ENCODE measurements at regions not wholly inside any gene's neighbourhood (a gene's known extent, or its start where the extent isn't known, plus 50 kb on each side); places are given as distances from the start of the nearest gene placed in this dataset.

- Histone ChIP-seq H3K4me2 (no peak overlapping the region), H4K20me1 (ENCODE audit: insufficient read depth) (no peaks in the 10 kb centered on the region), H3K27ac (ENCODE audit: low read depth in 2 of 2, low read length in 1 of 2) (no peak overlapping the region), H3K9me3 (no peaks in the 10 kb centered on the region; the same call in none of the 2 replicates), H3K4me3 (ENCODE audit: low read depth in 2 of 2, low read length in 1 of 2) (no peak overlapping the region), H2AFZ (ENCODE audit: low read depth) (no peak overlapping the region), H3K9me2 (no peaks in the 10 kb centered on the region), H3K4me1 (ENCODE audit: control insufficient read depth in 1 of 2, insufficient read depth in 2 of 2, low read depth in 1 of 2, low read length in 1 of 2) (no peaks in the 10 kb centered on the region), H3K36me3 (replicated peaks in 1 of 2; ENCODE audit: control insufficient read depth in 1 of 2, insufficient read depth in 2 of 2, low read length in 1 of 2) (no peaks in the 10 kb centered on the region), H3K9ac (no peak overlapping the region), H3K27me3 (ENCODE audit: insufficient read depth) (no peaks in the 10 kb centered on the region; the same call in 1 of the 2 replicates), H3K79me2 (ENCODE audit: insufficient read depth) (no peaks in the 10 kb centered on the region; the same call in 1 of the 2 replicates), H3F3A (replicated peaks; ENCODE audit: insufficient read depth) (peaks cover 3% of the 10 kb centered on the region)
- 34% methylated on average over 3 of the region's 3 CpGs for WGBS (ENCODE audit: low lambda C conversion rate)
- TF ChIP-seq RXRA (IDR thresholded peaks at IDR 0.05; ENCODE audit: borderline replicate concordance, low read depth) = no peak
- no peak for TF ChIP-seq ELF1 (IDR thresholded peaks at IDR 0.05)
- TF ChIP-seq ZBTB33 (IDR thresholded peaks at IDR 0.05; ENCODE audit: borderline replicate concordance, low read depth) = no peak
- no peak for TF ChIP-seq MEF2A (IDR thresholded peaks at IDR 0.05; ENCODE audit: borderline replicate concordance, low read depth)
- TF ChIP-seq, protein P1, sequence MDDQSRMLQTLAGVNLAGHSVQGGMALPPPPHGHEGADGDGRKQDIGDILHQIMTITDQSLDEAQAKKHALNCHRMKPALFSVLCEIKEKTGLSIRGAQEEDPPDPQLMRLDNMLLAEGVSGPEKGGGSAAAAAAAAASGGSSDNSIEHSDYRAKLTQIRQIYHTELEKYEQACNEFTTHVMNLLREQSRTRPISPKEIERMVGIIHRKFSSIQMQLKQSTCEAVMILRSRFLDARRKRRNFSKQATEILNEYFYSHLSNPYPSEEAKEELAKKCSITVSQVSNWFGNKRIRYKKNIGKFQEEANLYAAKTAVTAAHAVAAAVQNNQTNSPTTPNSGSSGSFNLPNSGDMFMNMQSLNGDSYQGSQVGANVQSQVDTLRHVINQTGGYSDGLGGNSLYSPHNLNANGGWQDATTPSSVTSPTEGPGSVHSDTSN (IDR thresholded peaks at IDR 0.05) = no peak
- no peak for TF ChIP-seq GABPA (IDR thresholded peaks at IDR 0.05; ENCODE audit: low read depth)
- no peak for DNase-seq
- ChIA-PET POLR2A (no interaction called here), CTCF (no interaction called here)
These were observed 189.1 kb upstream of the ZMIZ1 start for GRCh38 chr10:78879621-78880020.

GRCh38 chr10:78886129-78886528 lies 182.6 kb upstream of the ZMIZ1 start:
- no peaks in the 10 kb centered on the region; a peak in 2 of 4 replicates for H3K4me1 ChIP-seq (ENCODE audit: control insufficient read depth in 1 of 2, insufficient read depth in 2 of 2, low read depth in 1 of 2, low read length in 1 of 2)
- no peak overlapping the region for H3K9ac ChIP-seq
- no peak overlapping the region for H3K27ac ChIP-seq (ENCODE audit: low read depth in 2 of 2, low read length in 1 of 2)
- peaks cover 6% of the 10 kb centered on the region for H3K9me3 ChIP-seq
- H3K27me3 ChIP-seq (ENCODE audit: insufficient read depth) = no peaks in the 10 kb centered on the region; the same call in 1 of the 2 replicates
- TF ChIP-seq FOXM1 (IDR thresholded peaks at IDR 0.05; ENCODE audit: low read depth) = no peak
- no peak overlapping the region for H2AFZ ChIP-seq (ENCODE audit: low read depth)
- DNase-seq = no peak
- CTCF ChIA-PET = no interaction called here
- no peak overlapping the region for H3K4me2 ChIP-seq
- H3K9me2 ChIP-seq = no peaks in the 10 kb centered on the region
- no peak overlapping the region for H3K4me3 ChIP-seq (ENCODE audit: low read depth in 2 of 2, low read length in 1 of 2)
- no peaks in the 10 kb centered on the region; the same call in 1 of the 2 replicates for H3K79me2 ChIP-seq (ENCODE audit: insufficient read depth)
- no peaks in the 10 kb centered on the region for H3K36me3 ChIP-seq (replicated peaks in 1 of 2; ENCODE audit: control insufficient read depth in 1 of 2, insufficient read depth in 2 of 2, low read length in 1 of 2)
- no peaks in the 10 kb centered on the region for H4K20me1 ChIP-seq (ENCODE audit: insufficient read depth)
- H3F3A ChIP-seq (replicated peaks; ENCODE audit: insufficient read depth) = no peaks in the 10 kb centered on the region
- POLR2A ChIA-PET = no interaction called here

GRCh38 chr10:78889536-78890063 lies 179.2 kb upstream of the ZMIZ1 start:
- no peak overlapping the region for H2AFZ ChIP-seq (ENCODE audit: low read depth)
- no peak overlapping the region for H3K4me3 ChIP-seq (ENCODE audit: low read depth in 2 of 2, low read length in 1 of 2)
- CTCF ChIA-PET = no interaction called here
- no peak for TF ChIP-seq NRF1 (IDR thresholded peaks at IDR 0.05; ENCODE audit: low read depth, low read length)
- no peak for TF ChIP-seq ELF1 (IDR thresholded peaks at IDR 0.05)
- no peak for TF ChIP-seq RAD21 (IDR thresholded peaks at IDR 0.05; ENCODE audit: low read length)
- TF ChIP-seq NFIC (IDR thresholded peaks at IDR 0.05; ENCODE audit: borderline replicate concordance) = no peak
- TF ChIP-seq GABPA (IDR thresholded peaks at IDR 0.05; ENCODE audit: low read depth) = no peak
- no peak for TF ChIP-seq FOXJ3 (CRISPR knock-in tag; IDR thresholded peaks at IDR 0.05)
- TF ChIP-seq, protein P1 (IDR thresholded peaks at IDR 0.05) = no peak
- TF ChIP-seq SMC3 (IDR thresholded peaks at IDR 0.05; ENCODE audit: low read depth, low read length) = no peak
- TF ChIP-seq, protein P2, sequence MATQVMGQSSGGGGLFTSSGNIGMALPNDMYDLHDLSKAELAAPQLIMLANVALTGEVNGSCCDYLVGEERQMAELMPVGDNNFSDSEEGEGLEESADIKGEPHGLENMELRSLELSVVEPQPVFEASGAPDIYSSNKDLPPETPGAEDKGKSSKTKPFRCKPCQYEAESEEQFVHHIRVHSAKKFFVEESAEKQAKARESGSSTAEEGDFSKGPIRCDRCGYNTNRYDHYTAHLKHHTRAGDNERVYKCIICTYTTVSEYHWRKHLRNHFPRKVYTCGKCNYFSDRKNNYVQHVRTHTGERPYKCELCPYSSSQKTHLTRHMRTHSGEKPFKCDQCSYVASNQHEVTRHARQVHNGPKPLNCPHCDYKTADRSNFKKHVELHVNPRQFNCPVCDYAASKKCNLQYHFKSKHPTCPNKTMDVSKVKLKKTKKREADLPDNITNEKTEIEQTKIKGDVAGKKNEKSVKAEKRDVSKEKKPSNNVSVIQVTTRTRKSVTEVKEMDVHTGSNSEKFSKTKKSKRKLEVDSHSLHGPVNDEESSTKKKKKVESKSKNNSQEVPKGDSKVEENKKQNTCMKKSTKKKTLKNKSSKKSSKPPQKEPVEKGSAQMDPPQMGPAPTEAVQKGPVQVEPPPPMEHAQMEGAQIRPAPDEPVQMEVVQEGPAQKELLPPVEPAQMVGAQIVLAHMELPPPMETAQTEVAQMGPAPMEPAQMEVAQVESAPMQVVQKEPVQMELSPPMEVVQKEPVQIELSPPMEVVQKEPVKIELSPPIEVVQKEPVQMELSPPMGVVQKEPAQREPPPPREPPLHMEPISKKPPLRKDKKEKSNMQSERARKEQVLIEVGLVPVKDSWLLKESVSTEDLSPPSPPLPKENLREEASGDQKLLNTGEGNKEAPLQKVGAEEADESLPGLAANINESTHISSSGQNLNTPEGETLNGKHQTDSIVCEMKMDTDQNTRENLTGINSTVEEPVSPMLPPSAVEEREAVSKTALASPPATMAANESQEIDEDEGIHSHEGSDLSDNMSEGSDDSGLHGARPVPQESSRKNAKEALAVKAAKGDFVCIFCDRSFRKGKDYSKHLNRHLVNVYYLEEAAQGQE (IDR thresholded peaks at IDR 0.05; ENCODE audit: low read depth, low read length) = no peak
- TF ChIP-seq JUND (IDR thresholded peaks at IDR 0.05) = no peak
- no peak for TF ChIP-seq RFX5 (IDR thresholded peaks at IDR 0.05; ENCODE audit: low read length)
- TF ChIP-seq TAF1 (IDR thresholded peaks at IDR 0.05; ENCODE audit: borderline replicate concordance, low read depth, low read length) = no peak

More at GRCh38 chr10:78889536-78890063, 179.2 kb upstream of the ZMIZ1 start:
- Histone ChIP-seq H4K20me1 (ENCODE audit: insufficient read depth) (no peaks in the 10 kb centered on the region), H3K36me3 (replicated peaks in 1 of 2; ENCODE audit: control insufficient read depth in 1 of 2, insufficient read depth in 2 of 2, low read length in 1 of 2) (no peaks in the 10 kb centered on the region), H3K79me2 (ENCODE audit: insufficient read depth) (no peaks in the 10 kb centered on the region), H3K9me3 (peaks cover 6% of the 10 kb centered on the region), H3K27me3 (ENCODE audit: insufficient read depth) (no peaks in the 10 kb centered on the region; the same call in 1 of the 2 replicates), H3K9ac (no peak overlapping the region), H3K9me2 (no peaks in the 10 kb centered on the region), H3K27ac (ENCODE audit: low read depth in 2 of 2, low read length in 1 of 2) (no peak overlapping the region), H3K4me1 (ENCODE audit: control insufficient read depth in 1 of 2, insufficient read depth in 2 of 2, low read depth in 1 of 2, low read length in 1 of 2) (peaks cover 0 to under 1% of the 10 kb centered on the region in 2 experiments; a peak in 2 of 4 replicates), H3K4me2 (no peak overlapping the region), H3F3A (replicated peaks; ENCODE audit: insufficient read depth) (no peaks in the 10 kb centered on the region)
- POLR2A ChIA-PET = no interaction called here
- 70% methylated on average over 7 of the region's 7 CpGs for WGBS (ENCODE audit: low lambda C conversion rate)
- DNase-seq = no peak
